ENCODE measurements at regions not wholly inside any gene's neighbourhood (a gene's known extent, or its start where the extent isn't known, plus 50 kb on each side); places are given as distances from the start of the nearest gene placed in this dataset.

- TF ChIP-seq CHD7 (IDR thresholded peaks at IDR 0.05; ENCODE audit: insufficient replicate concordance, low read length) (peak; percentile 59), BRCA1 (IDR thresholded peaks at IDR 0.05; ENCODE audit: low read depth, low read length) (no peak), GTF2F1 (IDR thresholded peaks at IDR 0.05; ENCODE audit: borderline replicate concordance, low read depth, low read length) (no peak), RAD21 (IDR thresholded peaks at IDR 0.05 in 1 of 2, conservative IDR thresholded peaks at IDR 0.05 in 1 of 2; ENCODE audit: low read depth in 2 of 2, low read length in 2 of 2) (peak in 1 of 2 experiments; percentile 13; a peak in 1 of 4 replicates), SAP30 (IDR thresholded peaks at IDR 0.05; ENCODE audit: insufficient read depth, insufficient replicate concordance, low read length) (no peak), HDAC2 (IDR thresholded peaks at IDR 0.05; ENCODE audit: borderline replicate concordance in 1 of 2, low read depth in 2 of 2, low read length in 2 of 2) (no peak; a peak in 1 of 4 replicates), TAF7 (optimal IDR thresholded peaks at IDR 0.05; ENCODE audit: borderline replicate concordance, low read depth, low read length) (no peak), SRF (IDR thresholded peaks at IDR 0.05; ENCODE audit: low read depth, low read length) (no peak)
Measured at GRCh38 chr5:3531320-3531986, 64.2 kb upstream of the IRX1 start (continued).
